MCF 10A (cell line): ENCODE measurements at regions not wholly inside any gene's neighbourhood (a gene's known extent, or its start where the extent isn't known, plus 50 kb on each side); places are given as distances from the start of the nearest gene placed in this dataset.
A peak's percentile ranks its signal among the peaks of the same experiment; 100 is the strongest.

Experiments used
- BruUV-seq: library from RNA; stranded (reverse); fragments of 400-500 nt; replicated peaks from 2 replicates; lab custom pipeline; 2021; lab: Mats Ljungman, UMichigan
- CTCF ChIA-PET: fragments of 300-600 bp; sonication (Branson Sonifier 250); formaldehyde crosslinking; extraction: SDS; loops from one replicate; lab custom pipeline; 2021; ENCODE audit warnings: antibody characterized with exemption, inconsistent platforms; lab: Yijun Ruan, JAX
- POLR2A ChIA-PET: fragments of 300-600, 350-650 bp; sonication (Branson Sonifier 250); formaldehyde crosslinking; extraction: SDS; loops from one replicate; lab custom pipeline; 2020; ENCODE audit warnings: antibody characterized with exemption, inconsistent platforms; lab: Yijun Ruan, JAX
- DNase-seq: peaks from one replicate; pipeline ENCODE4 v3.0.0-alpha.2; 2018; ENCODE audit not compliant: unreplicated experiment
- H3K27ac Mint-ChIP-seq: one replicate; pipeline ENCODE4 v1.8.0; 2022; ENCODE audit warnings: mild to moderate bottlenecking, low read depth, mixed read lengths; ENCODE audit not compliant: unreplicated experiment
- H3K27me3 Mint-ChIP-seq: one replicate; pipeline ENCODE4 v1.8.0; 2022; ENCODE audit warnings: mixed read lengths; ENCODE audit not compliant: insufficient read depth, unreplicated experiment
- H3K36me3 Mint-ChIP-seq: one replicate; pipeline ENCODE4 v1.8.0; 2022; ENCODE audit warnings: mild to moderate bottlenecking, moderate library complexity, mixed read lengths; ENCODE audit not compliant: insufficient read depth, unreplicated experiment
- H3K4me1 Mint-ChIP-seq: one replicate; pipeline ENCODE4 v1.8.0; 2022; ENCODE audit warnings: mixed read lengths; ENCODE audit not compliant: insufficient read depth, unreplicated experiment
- H3K4me3 Mint-ChIP-seq: one replicate; pipeline ENCODE4 v1.8.0; 2022; ENCODE audit warnings: mild to moderate bottlenecking, moderate library complexity, mixed read lengths; ENCODE audit not compliant: unreplicated experiment
- H3K9me3 Mint-ChIP-seq: one replicate; pipeline ENCODE4 v1.8.0; 2022; ENCODE audit warnings: mixed read lengths; ENCODE audit not compliant: unreplicated experiment
- CTCF ChIP-seq: fragments of 200-600 bp; IDR thresholded peaks from one replicate; pipeline ENCODE4 v1.8.0; 2022; ENCODE audit warnings: antibody characterized with exemption, mild to moderate bottlenecking; ENCODE audit not compliant: unreplicated experiment
- intact Hi-C: fragments of 100-400 bp; cut with micrococcal nuclease; formaldehyde crosslinking; loops from 2 replicates; pipeline ENCODE4 v1.14.1; 2022

DNA sequence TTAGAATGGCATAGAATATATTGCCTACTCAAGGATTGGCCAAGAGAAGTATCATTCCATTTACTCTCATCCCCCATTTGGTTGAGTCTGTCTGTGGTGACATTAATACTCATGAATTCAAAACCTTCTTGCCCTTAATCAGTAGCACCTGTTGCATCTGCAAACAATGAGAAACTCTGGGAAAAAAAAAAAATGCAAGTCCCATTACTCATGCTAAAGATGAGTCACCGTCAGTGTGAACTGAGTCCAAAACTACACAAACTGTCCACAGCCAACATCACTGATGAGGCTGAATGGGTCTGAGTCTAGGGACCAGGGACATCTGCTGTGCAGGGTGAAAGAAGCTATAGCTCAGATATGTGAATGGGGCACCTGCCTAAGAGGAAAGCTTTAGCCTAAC, 96.9 kb upstream of the ADAMTS18 start:
- no peaks in the 10 kb centered on the region for H3K9me3 Mint-ChIP-seq
- H3K4me1 Mint-ChIP-seq, result no peaks in the 10 kb centered on the region
- intact Hi-C loops, result no loop called here
- no peaks in the 10 kb centered on the region for H3K36me3 Mint-ChIP-seq
- DNase-seq, result peak; percentile 62
- no peak overlapping the region for H3K4me3 Mint-ChIP-seq
- H3K27ac Mint-ChIP-seq, result no peak overlapping the region
- POLR2A ChIA-PET, result no interaction called here
- peaks cover 56% of the 10 kb centered on the region for H3K27me3 Mint-ChIP-seq
- TF ChIP-seq CTCF, result no peak
- CTCF ChIA-PET, result no interaction called here
- BruUV-seq, result no TSS peak

DNA sequence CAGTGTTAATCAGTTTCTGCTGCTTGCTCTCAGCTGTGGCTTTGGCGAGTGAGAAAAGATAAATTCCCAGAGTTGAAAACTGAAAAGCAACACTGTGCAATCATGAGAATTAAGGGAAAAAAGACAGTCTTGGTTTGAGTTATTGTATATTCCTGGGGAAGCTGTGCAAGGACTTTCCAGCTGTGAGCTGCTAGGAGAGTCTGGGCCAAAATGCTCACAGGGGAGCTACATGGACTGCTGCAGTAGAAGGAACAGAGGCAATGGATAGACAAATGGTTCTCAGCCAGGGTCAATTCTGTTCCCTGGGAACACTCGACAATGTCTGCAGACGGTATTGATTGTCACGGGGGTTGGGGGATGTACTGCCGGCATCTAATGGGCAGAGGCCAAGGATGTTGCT, 102.0 kb upstream of the ADAMTS18 start:
- CTCF ChIA-PET, result no interaction called here
- H3K9me3 Mint-ChIP-seq, result no peaks in the 10 kb centered on the region
- TF ChIP-seq CTCF, result no peak
- H3K4me3 Mint-ChIP-seq, result no peak overlapping the region
- no peaks in the 10 kb centered on the region for H3K36me3 Mint-ChIP-seq
- intact Hi-C loops, result no loop called here
- H3K27ac Mint-ChIP-seq, result no peak overlapping the region
- POLR2A ChIA-PET, result interaction anchor here (0.5 to 0.6 kb wide), 2 partner anchors 63 to 277 kb away, joined by 3 read pairs; no protein-coding TSS in a partner anchor
- H3K27me3 Mint-ChIP-seq, result peaks cover 80% of the 10 kb centered on the region
- no TSS peak for BruUV-seq
- no peak for DNase-seq
- no peaks in the 10 kb centered on the region for H3K4me1 Mint-ChIP-seq

GRCh38 chr16:77539421-77540034, 104.7 kb upstream of the ADAMTS18 start:
- no peaks in the 10 kb centered on the region for H3K36me3 Mint-ChIP-seq
- intact Hi-C loops, result no loop called here

DNA sequence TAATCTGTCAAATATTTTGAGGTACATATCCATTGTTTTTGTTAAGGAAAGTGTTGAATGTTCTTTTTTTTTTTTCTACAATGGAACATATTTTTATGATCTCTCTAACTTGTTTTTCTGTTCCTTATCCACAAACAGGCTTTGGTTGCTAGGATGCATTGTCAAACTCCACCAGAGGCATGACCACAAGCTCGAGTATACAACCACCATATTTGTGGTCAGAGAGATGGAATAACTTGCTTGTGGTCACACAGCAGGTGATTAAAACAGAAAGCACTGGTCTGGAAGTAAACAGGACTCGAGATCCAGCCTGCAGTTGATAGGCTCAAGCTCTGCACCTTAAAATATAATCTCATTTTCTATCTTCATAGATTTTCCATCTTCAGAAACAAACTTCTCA, 105.8 kb upstream of the ADAMTS18 start:
- Mint-ChIP-seq H3K27ac (no peak overlapping the region), H3K9me3 (no peaks in the 10 kb centered on the region), H3K36me3 (no peaks in the 10 kb centered on the region), H3K4me3 (no peak overlapping the region), H3K4me1 (no peaks in the 10 kb centered on the region), H3K27me3 (peaks cover 66% of the 10 kb centered on the region)
- intact Hi-C loops, result no loop called here
- ChIA-PET CTCF (interaction anchor here (4.0 kb wide), 1 partner anchor 44 kb away, joined by 13 read pairs; no protein-coding TSS in a partner anchor), POLR2A (no interaction called here)
- no peak for TF ChIP-seq CTCF
- no TSS peak for BruUV-seq
- no peak for DNase-seq

More at GRCh38 chr16:77539421-77540034, 104.7 kb upstream of the ADAMTS18 start:
- no peaks in the 10 kb centered on the region for H3K9me3 Mint-ChIP-seq
- BruUV-seq, result no TSS peak
- no peaks in the 10 kb centered on the region for H3K4me1 Mint-ChIP-seq
- no peak for TF ChIP-seq CTCF
- CTCF ChIA-PET, result no interaction called here
- POLR2A ChIA-PET, result no interaction called here
- no peak for DNase-seq
- no peak overlapping the region for H3K27ac Mint-ChIP-seq
- no peak overlapping the region for H3K4me3 Mint-ChIP-seq
- peaks cover 77% of the 10 kb centered on the region for H3K27me3 Mint-ChIP-seq
